Gastrocnemius medialis (tissue), 4 donors: ENCODE measurements at regions not wholly inside any gene's neighbourhood (a gene's known extent, or its start where the extent isn't known, plus 50 kb on each side); places are given as distances from the start of the nearest gene placed in this dataset.
"Not testable (repeated sequence)": the region's sequence is repeated elsewhere in the genome, so short reads cannot be mapped to it uniquely, and the experiment has no call there.

Experiments used
- ATAC-seq, 2 donors: fragments of 150-250 bp; one replicate each; pipeline ENCODE4 v1.9.1; 2016
- DNase-seq, 2 donors: peaks; one replicate each; pipeline ENCODE4 v3.0.0-alpha.2; 2019
- H3K27ac ChIP-seq, 4 donors: fragments of 200-600 bp; sonication (generic); 1 replicate in 1 of 4; 2 replicates in 3 of 4; pipeline ENCODE4 v1.5.1; 2016 to 2018; ENCODE audit warnings: mild to moderate bottlenecking in 2 of 4, moderate library complexity in 1 of 4
- H3K27me3 ChIP-seq, 3 donors: fragments of 200-600 bp; sonication (generic) in 2 of 3; 1 replicate in 1 of 3; 2 replicates in 2 of 3; pipeline versions ENCODE4 v1.5.1 to v1.6.0; 2016 to 2019; ENCODE audit warnings: mild to moderate bottlenecking in 1 of 3, moderate library complexity in 1 of 3
- H3K36me3 ChIP-seq, 2 donors: fragments of 200-600 bp; sonication (generic) in 1 of 2; one replicate each; pipeline ENCODE4 v1.5.1; 2017 to 2018
- H3K4me1 ChIP-seq, 2 donors: fragments of 200-600 bp; sonication (generic) in 1 of 2; one replicate each; pipeline ENCODE4 v1.5.1; 2016 to 2017; ENCODE audit warnings: mild to moderate bottlenecking in 2 of 2
- H3K4me3 ChIP-seq, 4 donors: fragments of 200-600 bp; sonication (generic) in 3 of 4; 1 replicate in 1 of 4; 2 replicates in 3 of 4; pipeline ENCODE4 v1.5.1; 2016 to 2019; ENCODE audit warnings: mild to moderate bottlenecking in 2 of 4
- H3K9me3 ChIP-seq, 3 donors: fragments of 200-600 bp; sonication (generic) in 2 of 3; 1 replicate in 1 of 3; 2 replicates in 2 of 3; pipeline ENCODE4 v1.5.1; 2016 to 2019
- CTCF ChIP-seq, 5 experiments: fragments of 450-650 bp in 3 of 5; fragments of 200-600 bp in 2 of 5; sonication (generic) in 2 of 5; IDR thresholded peaks in 4 of 5; conservative IDR thresholded peaks in 1 of 5; 1 replicate in 4 of 5; 2 replicates in 1 of 5; pipeline ENCODE4 v1.5.1; 2016 to 2019; ENCODE audit warnings: antibody characterized with exemption in 5 of 5, mild to moderate bottlenecking in 3 of 5, moderate library complexity in 3 of 5
- POLR2A ChIP-seq, 2 donors: fragments of 450-650 bp; IDR thresholded peaks; one replicate each; pipeline ENCODE4 v1.6.1; 2017; ENCODE audit warnings: antibody characterized with exemption in 2 of 2, mild to moderate bottlenecking in 2 of 2, moderate library complexity in 2 of 2
- in situ Hi-C, 4 donors: fragments of 200-750 bp; cut with MboI; loops; one replicate each; pipeline versions ENCODE4 v1.15.0 to v1.8.0; 2017; ENCODE audit warnings: low sequenced_read_pairs in 4 of 4
- intact Hi-C: fragments of 100-400 bp; cut with DNase I; formaldehyde crosslinking; loops from one replicate; pipeline ENCODE4 v1.15.1; 2023; ENCODE audit warnings: low total_unique reads

DNA sequence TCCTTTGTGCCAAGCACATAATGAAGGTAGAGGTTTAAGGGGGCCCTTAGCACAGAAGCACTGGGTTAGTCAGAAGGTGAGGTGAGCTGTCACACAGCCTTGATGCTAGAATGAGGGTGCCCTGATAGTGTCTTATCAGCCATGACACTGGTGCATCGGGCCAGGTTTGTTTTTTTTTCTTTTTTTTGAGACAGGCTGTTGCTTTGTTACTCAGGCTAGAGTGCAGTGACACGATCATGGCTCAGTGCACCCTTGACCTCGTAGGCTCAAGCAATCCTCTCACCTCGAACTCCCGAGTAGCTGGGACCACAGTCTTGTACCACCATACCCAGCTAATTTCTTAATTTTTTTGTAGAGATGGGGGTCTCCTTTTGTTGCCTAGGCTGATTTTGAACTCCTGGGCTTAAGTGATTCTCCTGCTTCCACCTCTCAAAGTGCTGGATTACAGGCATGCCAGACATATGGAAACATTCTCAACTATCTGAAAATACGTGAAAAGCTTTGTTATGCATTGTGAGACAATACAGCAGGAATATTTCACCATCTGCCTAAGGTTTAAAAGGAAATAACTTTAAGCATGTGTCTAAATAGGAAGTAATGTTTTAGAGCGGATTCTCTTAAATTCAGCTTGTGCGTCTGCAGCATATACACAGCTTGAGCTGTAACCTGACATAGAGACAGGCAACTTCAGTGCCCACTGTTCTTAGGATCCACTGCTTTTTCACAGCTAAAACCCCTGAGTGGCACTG is 128.4 kb downstream of the FOXD4L6 start:
- ATAC-seq, H3K36me3 ChIP-seq, H3K4me1 ChIP-seq, intact Hi-C loops, H3K27ac ChIP-seq, H3K9me3 ChIP-seq, in situ Hi-C loops, H3K27me3 ChIP-seq, DNase-seq, H3K4me3 ChIP-seq: not testable (repeated sequence)

DNA sequence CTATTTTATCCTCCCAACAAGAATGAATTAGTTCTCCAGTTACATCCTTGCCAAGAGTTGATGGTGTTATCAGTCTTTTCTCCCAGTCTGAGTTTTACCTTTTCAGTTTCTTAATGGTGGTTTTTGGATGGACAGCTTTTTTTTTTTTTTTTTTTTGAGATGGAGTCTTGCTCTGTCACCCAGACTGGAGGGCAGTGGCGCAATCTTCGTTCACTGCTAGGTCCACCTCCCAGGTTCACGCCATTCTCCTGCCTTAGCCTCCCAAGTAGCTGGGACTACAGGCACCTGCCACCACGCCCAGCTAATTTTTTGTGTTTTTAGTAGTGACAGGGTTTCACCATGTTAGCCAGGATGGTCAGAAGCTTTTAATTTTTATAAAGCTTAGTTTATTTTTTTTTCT is 133.0 kb downstream of the FOXD4L6 start:
- in situ Hi-C loops, intact Hi-C loops, ATAC-seq, DNase-seq, H3K36me3 ChIP-seq, H3K27ac ChIP-seq, H3K9me3 ChIP-seq, H3K4me3 ChIP-seq, H3K27me3 ChIP-seq: not testable (repeated sequence)
- H3K4me1 ChIP-seq, result peaks cover 20 to 31% of the 10 kb centered on the region in 2 donors

DNA sequence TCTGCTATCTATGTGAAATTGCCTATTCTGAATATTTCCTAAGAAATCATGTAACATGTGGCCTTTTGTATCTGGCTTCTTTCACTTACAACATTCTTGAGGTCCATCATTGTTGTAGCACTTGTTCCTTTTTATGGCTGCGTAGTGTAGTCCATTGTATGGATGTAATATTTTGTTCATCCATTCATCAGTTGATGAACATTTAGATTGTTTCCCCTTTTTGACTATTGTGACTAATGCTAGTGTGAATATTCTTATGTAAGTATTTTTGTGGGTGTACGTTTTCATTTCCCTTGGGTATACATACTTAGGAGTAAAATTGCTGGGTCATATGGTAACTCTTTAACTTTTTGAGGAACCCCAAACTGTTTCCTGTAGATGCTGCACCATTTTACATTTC is 134.6 kb downstream of the FOXD4L6 start:
- in situ Hi-C loops, intact Hi-C loops, H3K9me3 ChIP-seq, H3K36me3 ChIP-seq, DNase-seq, ATAC-seq, H3K27me3 ChIP-seq: not testable (repeated sequence)
- Histone ChIP-seq H3K27ac (peak overlapping the region in 1 of 4 donors; percentile 92), H3K4me1 (peaks cover 20 to 31% of the 10 kb centered on the region in 2 donors), H3K4me3 (peak overlapping the region in 1 of 4 donors; percentile 99)

- ATAC-seq, H3K36me3 ChIP-seq, H3K27me3 ChIP-seq, intact Hi-C loops, H3K9me3 ChIP-seq, DNase-seq, in situ Hi-C loops: not testable (repeated sequence)
- Histone ChIP-seq H3K4me3 (peak overlapping the region; percentile 69 to 99 (median 86)), H3K4me1 (peaks cover 20 to 31% of the 10 kb centered on the region in 2 donors), H3K27ac (peak overlapping the region; percentile 87 to 98 (median 92))
Measured at GRCh38 chr9:40993375-40993774, 135.1 kb downstream of the FOXD4L6 start.

DNA sequence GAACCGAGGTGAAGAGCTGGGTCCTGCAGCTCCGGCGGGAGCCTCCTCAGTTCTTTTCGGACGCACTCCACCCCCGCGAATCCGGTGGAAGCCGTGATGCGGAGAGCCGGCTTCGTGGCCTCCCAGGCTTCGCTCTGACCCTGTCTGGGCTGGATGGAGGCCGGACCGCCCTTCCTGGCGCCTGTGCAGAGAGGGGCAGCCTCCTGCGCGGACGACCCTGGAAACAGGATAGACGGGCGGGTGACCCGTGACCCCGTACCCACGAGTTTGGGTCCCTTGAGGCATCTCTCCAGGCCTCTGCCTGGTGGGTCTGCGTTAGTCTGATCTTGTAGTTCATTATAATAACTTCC is 136.0 kb downstream of the FOXD4L6 start:
- peaks cover 20 to 31% of the 10 kb centered on the region in 2 donors for H3K4me1 ChIP-seq
- H3K9me3 ChIP-seq, in situ Hi-C loops, intact Hi-C loops, H3K36me3 ChIP-seq, ATAC-seq, H3K27me3 ChIP-seq: not testable (repeated sequence)
- peak overlapping the region; percentile 69 to 99 (median 86) for H3K4me3 ChIP-seq
- peak overlapping the region; percentile 87 to 98 (median 92) for H3K27ac ChIP-seq
- DNase-seq, result peak in 1 of 2 donors; percentile 48

DNA sequence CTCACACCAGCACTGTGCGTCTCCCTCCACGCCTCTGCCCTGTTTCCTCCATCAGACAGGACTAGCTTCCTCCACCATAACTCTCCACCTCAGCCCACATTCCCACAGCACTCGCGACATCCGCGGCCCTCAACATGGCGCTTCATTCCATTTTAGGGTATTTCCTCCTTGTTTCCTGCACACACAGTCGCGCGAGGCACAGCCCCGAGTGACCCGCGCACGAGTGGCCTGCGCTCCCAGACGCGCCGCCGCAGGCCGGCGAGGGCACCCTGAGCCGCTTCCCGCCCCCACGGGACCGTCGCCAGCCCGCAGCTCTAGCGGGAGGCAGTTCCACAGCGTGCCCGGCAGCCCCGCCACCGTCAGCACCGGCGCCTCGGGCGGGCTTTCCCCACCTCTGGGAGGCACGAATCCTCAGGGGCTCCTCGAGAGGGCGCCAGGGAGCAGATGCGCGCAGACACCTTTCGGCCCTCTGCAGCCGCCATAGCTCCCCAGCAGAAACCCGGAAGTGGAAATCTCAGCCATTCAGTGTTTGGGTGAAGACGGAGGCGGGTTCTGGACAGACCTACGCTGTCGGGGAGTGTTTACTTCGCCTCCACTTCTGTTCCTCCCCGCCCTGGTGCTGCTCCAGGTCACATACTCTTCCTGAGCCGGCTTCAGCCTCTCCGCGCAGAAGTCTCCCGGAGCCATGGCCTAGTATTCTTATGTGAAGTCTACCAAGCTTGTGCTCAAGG is 136.6 kb downstream of the FOXD4L6 start:
- in situ Hi-C loops, intact Hi-C loops, H3K36me3 ChIP-seq, H3K27me3 ChIP-seq, H3K9me3 ChIP-seq: not testable (repeated sequence)
- Histone ChIP-seq H3K4me1 (peaks cover 20 to 31% of the 10 kb centered on the region in 2 donors), H3K27ac (peak overlapping the region; percentile 87 to 98 (median 92)), H3K4me3 (peak overlapping the region; percentile 69 to 99 (median 86))
- TF ChIP-seq POLR2A (IDR thresholded peaks at IDR 0.05) (peak in 1 of 2 donors; percentile 82), CTCF (IDR thresholded peaks at IDR 0.05 in 4 of 5, conservative IDR thresholded peaks at IDR 0.05 in 1 of 5) (peak; percentile 35 to 95 (median 81))
- peak; percentile 98 to 99 for DNase-seq
- ATAC-seq, result peak; percentile 100

DNA sequence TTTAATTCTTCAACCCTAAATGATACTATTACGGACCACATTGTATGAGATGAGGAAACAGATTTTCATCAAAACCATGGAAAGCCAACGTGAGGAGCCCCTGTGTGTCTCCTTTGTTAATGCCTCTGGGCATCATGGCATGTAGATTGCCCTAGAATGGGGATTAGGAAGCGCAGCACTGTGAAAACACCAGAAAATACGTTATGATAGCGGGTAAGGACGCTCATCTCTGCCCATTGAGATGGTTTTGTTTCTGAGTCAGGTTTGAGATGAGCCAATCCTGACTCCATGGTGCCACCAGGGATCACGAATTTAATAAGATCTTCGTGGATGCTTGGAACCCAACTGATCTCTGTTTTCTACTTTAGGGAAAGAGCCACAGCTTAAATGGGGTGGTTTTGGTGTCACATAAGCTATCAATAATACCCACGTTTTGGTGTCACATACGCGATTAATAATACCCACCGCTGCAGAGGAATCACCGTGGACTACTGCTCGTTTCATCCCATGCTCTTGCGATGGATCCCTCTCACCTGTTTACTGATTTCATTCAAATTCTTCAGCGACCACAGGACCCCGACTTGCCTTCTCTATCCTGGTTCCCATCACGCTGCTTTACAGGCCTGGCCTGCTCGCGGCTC is 137.3 kb downstream of the FOXD4L6 start:
- in situ Hi-C loops, H3K36me3 ChIP-seq, intact Hi-C loops, DNase-seq, H3K9me3 ChIP-seq, H3K27me3 ChIP-seq, ATAC-seq: not testable (repeated sequence)
- H3K4me1 ChIP-seq, result peaks cover 20 to 28% of the 10 kb centered on the region in 2 donors
- H3K4me3 ChIP-seq, result peak overlapping the region; percentile 69 to 99 (median 86)
- peak overlapping the region; percentile 87 to 98 (median 92) for H3K27ac ChIP-seq

- H3K4me3 ChIP-seq, H3K36me3 ChIP-seq, intact Hi-C loops, H3K27me3 ChIP-seq, in situ Hi-C loops, H3K27ac ChIP-seq, H3K9me3 ChIP-seq, ATAC-seq, H3K4me1 ChIP-seq, DNase-seq: not testable (repeated sequence)
Measured at GRCh38 chr9:40986332-40986731, 142.1 kb downstream of the FOXD4L6 start.

DNA sequence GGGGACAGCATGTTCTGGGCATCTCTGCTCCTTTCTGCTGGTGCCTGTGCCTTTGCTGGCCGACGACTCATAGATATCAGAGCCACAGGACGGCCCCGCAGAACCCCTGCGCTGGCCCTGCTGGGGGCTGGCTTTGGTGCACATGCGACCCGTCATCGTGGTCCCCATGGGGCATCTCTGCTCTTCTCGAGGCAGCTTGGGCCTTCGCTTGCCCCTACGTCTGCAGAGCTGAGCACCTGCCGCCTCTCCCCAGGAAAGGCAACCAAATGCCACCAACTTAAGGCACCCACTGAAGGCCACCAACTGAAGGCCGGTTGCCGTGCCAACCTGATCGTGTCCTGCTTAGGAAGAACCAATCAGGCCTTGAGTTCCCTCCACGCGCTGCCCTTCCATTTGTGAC is 153.1 kb downstream of the FOXD4L6 start:
- ATAC-seq, in situ Hi-C loops, H3K27me3 ChIP-seq, H3K9me3 ChIP-seq, H3K36me3 ChIP-seq, H3K27ac ChIP-seq, intact Hi-C loops, DNase-seq, H3K4me3 ChIP-seq, H3K4me1 ChIP-seq: not testable (repeated sequence)

DNA sequence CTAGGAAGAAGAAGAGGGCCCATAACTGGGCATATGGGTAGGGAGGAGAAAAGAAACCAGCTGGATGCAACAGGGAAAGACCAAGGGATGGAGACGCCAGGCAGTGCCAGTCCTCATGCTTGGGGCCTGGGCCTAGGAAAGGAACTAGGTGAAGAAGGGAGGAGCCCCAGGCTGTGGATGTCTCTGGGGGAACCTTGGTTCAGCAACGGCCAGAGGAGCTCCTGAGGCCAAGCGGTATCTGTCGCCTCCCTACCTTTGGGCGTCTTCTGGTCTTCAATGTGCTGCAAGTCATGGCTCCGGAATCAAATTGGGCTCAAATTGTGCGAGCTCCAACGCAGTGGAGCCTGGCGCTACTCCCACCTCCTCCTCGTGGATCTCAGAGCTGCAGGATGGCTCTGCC is 153.6 kb downstream of the FOXD4L6 start:
- ATAC-seq, H3K27ac ChIP-seq, H3K9me3 ChIP-seq, intact Hi-C loops, DNase-seq, H3K27me3 ChIP-seq, H3K4me1 ChIP-seq, H3K36me3 ChIP-seq, in situ Hi-C loops, H3K4me3 ChIP-seq: not testable (repeated sequence)
